IMR-90 (cell line): ENCODE measurements at regions not wholly inside any gene's neighbourhood (a gene's known extent, or its start where the extent isn't known, plus 50 kb on each side); places are given as distances from the start of the nearest gene placed in this dataset.

Experiments used
- ATAC-seq: fragments of 200-7000 bp; cut with Tn5 transposase; 2 replicates; pipeline ENCODE4 v1.9.1; 2020; ENCODE audit warnings: low read depth, mild to moderate bottlenecking, moderate library complexity
- BruUV-seq: library from RNA; stranded (reverse); fragments of 400-500 nt; replicated peaks from 2 replicates; lab custom pipeline; 2021; lab: Mats Ljungman, UMichigan
- CTCF ChIA-PET: fragments of 300-600 bp; formaldehyde crosslinking; extraction: SDS; loops from one replicate; lab custom pipeline; 2021; ENCODE audit warnings: antibody characterized with exemption; lab: Yijun Ruan, JAX
- POLR2A ChIA-PET: fragments of 300-600 bp; sonication (Branson Sonifier 250); formaldehyde crosslinking; loops from one replicate; lab custom pipeline; 2022; ENCODE audit warnings: antibody characterized with exemption; ENCODE audit not compliant: unreplicated experiment; lab: Charles Lee
- DNase-seq: peaks from one replicate; pipeline ENCODE4 v3.0.0; 2013
- H2AFZ ChIP-seq: replicated peaks from 2 replicates; pipeline ENCODE3; 2013; ENCODE audit warnings: low read length, mild to moderate bottlenecking; ENCODE audit not compliant: poor library complexity
- H2AK5ac ChIP-seq: 2 replicates; pipeline ENCODE4 v1.6.1; 2013; ENCODE audit warnings: low read depth, low read length, inconsistent platforms
- H2AK9ac ChIP-seq: replicated peaks from 2 replicates; pipeline ENCODE3; 2013; ENCODE audit warnings: mild to moderate bottlenecking, low read depth, low read length, moderate library complexity; ENCODE audit not compliant: poor library complexity
- H2BK120ac ChIP-seq: 2 replicates; pipeline ENCODE4 v1.6.1; 2013; ENCODE audit warnings: low read depth, low read length, inconsistent platforms
- H2BK15ac ChIP-seq: 3 replicates; pipeline ENCODE4 v1.6.1; 2013; ENCODE audit warnings: low read depth, low read length, inconsistent platforms
- H2BK20ac ChIP-seq: 2 replicates; pipeline ENCODE4 v1.6.1; 2013; ENCODE audit warnings: low read depth, mild to moderate bottlenecking, inconsistent platforms, low read length, moderate library complexity
- H2BK5ac ChIP-seq: 2 replicates; pipeline ENCODE4 v1.6.1; 2013; ENCODE audit warnings: mild to moderate bottlenecking, low read depth, low read length, inconsistent platforms; ENCODE audit not compliant: poor library complexity, severe bottlenecking
- H3K14ac ChIP-seq: replicated peaks from 2 replicates; pipeline ENCODE4 v1.6.1; 2013; ENCODE audit warnings: low read depth, low read length, inconsistent platforms
- H3K18ac ChIP-seq: 2 replicates; pipeline ENCODE4 v1.6.1; 2013; ENCODE audit warnings: low read depth, low read length, control low read depth
- H3K23ac ChIP-seq: 2 replicates; pipeline ENCODE4 v1.6.1; 2013; ENCODE audit warnings: low read depth, low read length, inconsistent platforms
- H3K27ac ChIP-seq: 2 replicates; pipeline ENCODE4 v1.5.1; 2013; ENCODE audit warnings: mild to moderate bottlenecking, control low read depth, low read length; ENCODE audit not compliant: insufficient read depth
- H3K27me3 ChIP-seq: 2 replicates; pipeline ENCODE4 v1.6.1; 2013; ENCODE audit warnings: low read length; ENCODE audit not compliant: control insufficient read depth, insufficient read depth
- H3K36me3 ChIP-seq: 2 replicates; pipeline ENCODE4 v1.6.1; 2013; ENCODE audit warnings: low read length, mixed read lengths; ENCODE audit not compliant: control insufficient read depth, insufficient read depth
- H3K4ac ChIP-seq: 2 replicates; pipeline ENCODE4 v1.6.1; 2013; ENCODE audit warnings: low read depth, low read length, inconsistent platforms
- H3K4me1 ChIP-seq: 2 replicates; pipeline ENCODE4 v1.6.1; 2013; ENCODE audit warnings: low read length, mixed read lengths; ENCODE audit not compliant: control insufficient read depth, insufficient read depth
- H3K4me2 ChIP-seq: 2 replicates; pipeline ENCODE4 v1.6.1; 2013; ENCODE audit warnings: low read depth, mild to moderate bottlenecking, control low read depth, low read length, moderate library complexity
- H3K4me3 ChIP-seq: 2 replicates; pipeline ENCODE4 v1.5.1; 2013; ENCODE audit warnings: low read depth, mild to moderate bottlenecking, control low read depth, low read length, moderate library complexity; ENCODE audit not compliant: insufficient read depth
- H3K56ac ChIP-seq: 2 replicates; pipeline ENCODE4 v1.6.1; 2013; ENCODE audit warnings: low read length, inconsistent platforms; ENCODE audit not compliant: insufficient read depth; ENCODE audit errors: extremely low read depth
- H3K79me1 ChIP-seq, 2 experiments: 2 replicates each; pipeline ENCODE4 v1.6.1; 2013; ENCODE audit warnings: low read length in 2 of 2, inconsistent platforms in 1 of 2, low read depth in 1 of 2
- H3K9ac ChIP-seq: 2 replicates; pipeline ENCODE4 v1.6.1; 2013; ENCODE audit warnings: low read depth, low read length, control low read depth
- H3K9me1 ChIP-seq: 2 replicates; pipeline ENCODE4 v1.6.1; 2013; ENCODE audit warnings: low read length, inconsistent platforms; ENCODE audit not compliant: insufficient read depth
- H3K9me3 ChIP-seq: 2 replicates; pipeline ENCODE4 v1.6.1; 2013; ENCODE audit warnings: low read length; ENCODE audit not compliant: control insufficient read depth, insufficient read depth
- H4K20me1 ChIP-seq: 2 replicates; pipeline ENCODE4 v1.6.1; 2013; ENCODE audit warnings: low read length, inconsistent platforms; ENCODE audit not compliant: insufficient read depth
- H4K5ac ChIP-seq: 2 replicates; pipeline ENCODE4 v1.6.1; 2013; ENCODE audit warnings: mild to moderate bottlenecking, low read depth, low read length, control low read depth
- H4K8ac ChIP-seq, 2 experiments: 2 replicates each; pipeline ENCODE4 v1.6.1; 2013; ENCODE audit warnings: low read depth in 2 of 2, low read length in 2 of 2, control low read depth in 1 of 2, inconsistent platforms in 1 of 2
- H4K91ac ChIP-seq: 2 replicates; pipeline ENCODE4 v1.6.1; 2013; ENCODE audit warnings: low read depth, low read length, inconsistent platforms; ENCODE audit not compliant: insufficient read depth
- BHLHE40 ChIP-seq: fragments of 150-350 bp; IDR thresholded peaks from 2 replicates; pipeline ENCODE4 v1.6.1; 2016; ENCODE audit warnings: mild to moderate bottlenecking, low read depth, low read length
- CEBPB ChIP-seq: IDR thresholded peaks from 2 replicates; pipeline ENCODE4 v1.6.1; 2012; ENCODE audit warnings: low read depth, low read length, improper control_type of control experiment
- CHD1 ChIP-seq: IDR thresholded peaks from 2 replicates; pipeline ENCODE4 v1.6.1; 2012; ENCODE audit warnings: low read depth, low read length, improper control_type of control experiment
- CTCF ChIP-seq: conservative IDR thresholded peaks from 2 replicates; pipeline ENCODE4 v1.5.1; 2012; ENCODE audit warnings: mild to moderate bottlenecking, low read depth, low read length, improper control_type of control experiment
- ELK1 ChIP-seq: fragments of 150-350 bp; IDR thresholded peaks from 2 replicates; pipeline ENCODE4 v1.6.1; 2016; ENCODE audit warnings: low read depth, mild to moderate bottlenecking, low read length, moderate library complexity, borderline replicate concordance
- FOS ChIP-seq: fragments of 150-350 bp; IDR thresholded peaks from 2 replicates; pipeline ENCODE4 v1.6.1; 2016; ENCODE audit warnings: low read depth, low read length
- MAFK ChIP-seq: IDR thresholded peaks from 2 replicates; pipeline ENCODE4 v1.6.1; 2012; ENCODE audit warnings: low read depth, low read length, improper control_type of control experiment
- MAZ ChIP-seq: IDR thresholded peaks from 2 replicates; pipeline ENCODE4 v1.6.1; 2012; ENCODE audit warnings: low read depth, mild to moderate bottlenecking, low read length, improper control_type of control experiment, moderate library complexity, borderline replicate concordance
- MXI1 ChIP-seq: IDR thresholded peaks from 2 replicates; pipeline ENCODE4 v1.6.1; 2012; ENCODE audit warnings: low read depth, mild to moderate bottlenecking, low read length, moderate library complexity, borderline replicate concordance
- NFE2L2 ChIP-seq: fragments of 150-350 bp; IDR thresholded peaks from 2 replicates; pipeline ENCODE4 v1.6.1; 2016; ENCODE audit warnings: low read depth, mild to moderate bottlenecking, low read length
- POLR2A ChIP-seq: IDR thresholded peaks from 2 replicates; pipeline ENCODE4 v1.6.1; 2012; ENCODE audit warnings: mild to moderate bottlenecking, low read depth, low read length
- RAD21 ChIP-seq: IDR thresholded peaks from 2 replicates; pipeline ENCODE4 v1.6.1; 2012; ENCODE audit warnings: low read length, improper control_type of control experiment
- RCOR1 ChIP-seq: IDR thresholded peaks from 2 replicates; pipeline ENCODE4 v1.6.1; 2012; ENCODE audit warnings: mild to moderate bottlenecking, low read length, improper control_type of control experiment; ENCODE audit not compliant: insufficient replicate concordance
- RFX5 ChIP-seq: IDR thresholded peaks from 2 replicates; pipeline ENCODE4 v1.8.0; 2012; ENCODE audit warnings: low read depth, mild to moderate bottlenecking, low read length, moderate library complexity
- SMC3 ChIP-seq: fragments of 150-350 bp; IDR thresholded peaks from 2 replicates; pipeline ENCODE4 v1.6.1; 2016; ENCODE audit warnings: low read depth, mild to moderate bottlenecking, antibody characterized with exemption, low read length, moderate library complexity
- USF2 ChIP-seq: fragments of 150-350 bp; IDR thresholded peaks from 2 replicates; pipeline ENCODE4 v1.6.1; 2017; ENCODE audit warnings: mild to moderate bottlenecking, antibody characterized with exemption, low read length, low read depth
- WGBS, 2 experiments: methylation state at CpG; one replicate each; pipeline versions ENCODE4 v1.1.5 to v1.1.7; 2013; ENCODE audit warnings: missing lambda C conversion rate in 2 of 2; ENCODE audit not compliant: insufficient read length in 1 of 2; ENCODE audit errors: extremely low coverage in 2 of 2; 5-methylcytosine and 5-hydroxymethylcytosine counted together
- dilution Hi-C: fragments of 300-500 bp; cut with HindIII; formaldehyde crosslinking; loops from one replicate; pipeline ENCODE4 v1.14.3; 2018; ENCODE audit warnings: low sequenced_read_pairs; ENCODE audit not compliant: unreplicated experiment
- in situ Hi-C: fragments of 300-500 bp; cut with MboI; formaldehyde crosslinking; loops from 3 replicates; pipeline ENCODE4 v1.14.3; 2019; ENCODE audit warnings: low sequenced_read_pairs, inconsistent platforms, mixed read lengths
- intact Hi-C: fragments of 100-400 bp; cut with micrococcal nuclease; formaldehyde crosslinking; loops from 2 replicates; pipeline ENCODE4 v1.10.0; 2022

- Histone ChIP-seq H3K27ac (no peak overlapping the region), H2BK15ac (no peak overlapping the region), H4K8ac (no peak overlapping the region), H2BK20ac (no peak overlapping the region), H4K20me1 (no peaks in the 10 kb centered on the region), H2BK120ac (no peak overlapping the region), H3K27me3 (peaks cover 1% of the 10 kb centered on the region; the same call in 1 of the 2 replicates), H3K9me3 (no peaks in the 10 kb centered on the region), H3K4me2 (no peak overlapping the region), H2AFZ (no peak overlapping the region), H3K56ac (no peak overlapping the region), H3K4me3 (no peak overlapping the region), H2BK5ac (no peak overlapping the region), H3K4me1 (no peaks in the 10 kb centered on the region), H3K79me1 (no peaks in the 10 kb centered on the region), H4K5ac (no peak overlapping the region), H3K9ac (no peak overlapping the region), H4K91ac (no peak overlapping the region), H3K14ac (no peak overlapping the region), H3K23ac (no peak overlapping the region), H2AK9ac (no peak overlapping the region), H3K36me3 (no peaks in the 10 kb centered on the region), H3K9me1 (no peaks in the 10 kb centered on the region), H3K18ac (no peak overlapping the region), H3K4ac (no peak overlapping the region), H2AK5ac (no peak overlapping the region)
- ATAC-seq (no peak), DNase-seq (no peak)
- ChIA-PET CTCF (interaction anchor here (1.3 kb wide), 1 partner anchor 16 kb away, joined by 3 read pairs; no protein-coding TSS in a partner anchor), POLR2A (no interaction called here)
- intact Hi-C loops, result no loop called here
- 40% methylated on average over 2 of the region's 2 CpGs; no CpG with 5 or more reads in 1 of the 2 experiments for WGBS, 2 experiments
- no peak for TF ChIP-seq CHD1
- TF ChIP-seq POLR2A, result no peak
- no peak for TF ChIP-seq SMC3
- TF ChIP-seq MAFK, result no peak
- TF ChIP-seq RFX5, result no peak
- no peak for TF ChIP-seq CEBPB
- TF ChIP-seq CTCF, result no peak
- TF ChIP-seq NFE2L2, result no peak
- TF ChIP-seq RAD21, result no peak
- TF ChIP-seq FOS, result no peak
- TF ChIP-seq USF2, result no peak
- TF ChIP-seq MAZ, result no peak
- TF ChIP-seq RCOR1, result no peak
- TF ChIP-seq MXI1, result no peak
- TF ChIP-seq ELK1, result no peak
- TF ChIP-seq BHLHE40, result no peak
- dilution Hi-C loops, result no loop called here
- no TSS peak for BruUV-seq
- in situ Hi-C loops, result no loop called here
These were observed 99.2 kb downstream of the PLPPR4 start for GRCh38 chr1:99363531-99363930.
